ENCODE measurements at regions not wholly inside any gene's neighbourhood (a gene's known extent, or its start where the extent isn't known, plus 50 kb on each side); places are given as distances from the start of the nearest gene placed in this dataset.

DNA sequence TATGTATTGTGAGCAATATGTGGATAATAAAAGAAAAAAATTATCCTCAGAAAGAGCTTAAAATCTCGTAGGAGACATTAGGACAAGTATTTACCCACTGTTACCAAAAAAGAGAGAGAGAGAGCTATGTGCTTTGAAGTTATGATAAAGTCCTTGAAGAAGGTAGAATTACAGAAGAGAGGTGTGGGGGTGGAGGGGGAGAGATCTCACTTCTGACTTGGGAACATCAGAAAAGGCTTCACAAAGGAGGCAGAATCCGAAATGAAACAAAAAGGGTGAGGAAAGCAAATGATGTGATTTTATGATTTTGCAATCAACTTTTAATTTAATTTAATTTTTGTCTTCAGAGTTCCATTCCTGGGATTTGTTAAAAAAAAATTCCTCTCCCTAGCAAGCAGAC, 311.8 kb upstream of the ATP2B1 start:
- Mint-ChIP-seq H3K36me3 (peaks cover 1% of the 10 kb centered on the region), H3K9me3 (peaks cover 2% of the 10 kb centered on the region), H3K27ac (no peak overlapping the region), H3K27me3 (no peaks in the 10 kb centered on the region), H3K4me1 (no peaks in the 10 kb centered on the region), H3K4me3 (no peak overlapping the region)
- ATAC-seq (ENCODE audit: low read depth): no peak
- DNase-seq (ENCODE audit: low spot score in 2 of 2): no peak

DNA sequence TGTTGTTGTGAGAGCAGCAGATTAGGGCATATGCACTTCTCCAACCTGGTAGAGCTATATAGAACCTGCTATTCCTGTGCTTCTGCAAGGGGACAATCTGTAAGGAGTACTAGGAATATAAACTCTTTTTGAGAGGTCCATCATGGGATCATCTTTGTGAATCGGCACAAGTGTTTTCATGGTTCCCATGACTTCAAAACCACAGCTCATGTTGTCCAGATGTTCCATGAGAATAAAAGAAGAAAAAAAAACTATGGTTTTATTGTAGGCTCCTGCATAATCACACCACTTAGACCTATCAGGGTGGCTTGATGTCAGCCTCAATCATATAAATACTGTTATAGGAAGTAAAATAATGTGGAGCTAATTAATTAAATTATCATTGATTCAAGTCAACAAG, 311.4 kb upstream of the ATP2B1 start:
- H3K36me3 Mint-ChIP-seq: peaks cover 1% of the 10 kb centered on the region
- H3K4me1 Mint-ChIP-seq: no peaks in the 10 kb centered on the region
- no peaks in the 10 kb centered on the region for H3K27me3 Mint-ChIP-seq
- H3K9me3 Mint-ChIP-seq: peaks cover 2% of the 10 kb centered on the region
- DNase-seq (ENCODE audit: low spot score in 2 of 2) (no peak), ATAC-seq (ENCODE audit: low read depth) (no peak)
- H3K27ac Mint-ChIP-seq: no peak overlapping the region
- H3K4me3 Mint-ChIP-seq: no peak overlapping the region

DNA sequence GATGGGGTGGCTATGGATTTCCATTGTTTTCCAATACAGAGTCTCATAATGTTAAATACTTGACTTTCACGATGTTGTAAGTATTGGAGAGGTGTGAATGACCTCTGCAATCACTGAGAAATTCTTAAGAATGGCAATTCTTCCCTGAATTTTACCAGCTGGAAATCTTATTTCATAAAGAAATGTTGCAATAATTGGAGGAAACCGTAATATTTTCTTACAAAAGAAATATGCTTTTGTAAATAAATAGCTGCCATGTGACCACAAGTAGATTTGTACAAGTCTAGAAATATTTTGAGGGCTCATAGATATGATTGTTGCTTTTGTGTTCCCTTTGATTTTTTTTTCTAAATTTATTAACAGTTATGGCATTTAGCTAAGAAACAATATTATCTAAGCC, 308.7 kb upstream of the ATP2B1 start:
- ATAC-seq (ENCODE audit: low read depth): no peak
- H3K9me3 Mint-ChIP-seq: peaks cover 2% of the 10 kb centered on the region
- H3K27ac Mint-ChIP-seq: no peak overlapping the region

DNA sequence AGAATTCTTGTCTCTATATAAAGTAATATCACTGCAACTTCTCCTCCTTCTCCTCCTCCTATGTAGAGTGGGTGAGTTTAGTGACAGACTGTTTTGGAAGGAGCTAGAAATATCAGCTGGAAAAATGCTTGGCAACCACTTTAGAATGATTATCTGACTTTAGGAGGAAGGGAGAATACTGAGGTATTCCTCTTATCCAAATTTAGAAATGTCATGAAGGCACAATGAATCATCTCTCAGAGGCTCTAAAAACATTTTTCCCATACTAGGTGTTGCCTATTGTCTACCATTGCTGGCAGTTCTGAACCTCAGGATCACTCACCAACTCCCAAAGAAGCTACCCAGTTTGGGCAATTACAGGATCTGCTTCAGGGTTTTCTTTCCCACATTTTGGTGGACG, 306.6 kb upstream of the ATP2B1 start:
- H3K4me1 Mint-ChIP-seq: peaks cover 17% of the 10 kb centered on the region
- ATAC-seq (ENCODE audit: low read depth): no peak

More for the DNA sequence above, 308.7 kb upstream of the ATP2B1 start:
- Mint-ChIP-seq H3K4me3 (no peak overlapping the region), H3K27me3 (no peaks in the 10 kb centered on the region), H3K4me1 (peaks cover 10% of the 10 kb centered on the region), H3K36me3 (peaks cover 1% of the 10 kb centered on the region)
- DNase-seq (ENCODE audit: low spot score in 2 of 2): no peak

DNA sequence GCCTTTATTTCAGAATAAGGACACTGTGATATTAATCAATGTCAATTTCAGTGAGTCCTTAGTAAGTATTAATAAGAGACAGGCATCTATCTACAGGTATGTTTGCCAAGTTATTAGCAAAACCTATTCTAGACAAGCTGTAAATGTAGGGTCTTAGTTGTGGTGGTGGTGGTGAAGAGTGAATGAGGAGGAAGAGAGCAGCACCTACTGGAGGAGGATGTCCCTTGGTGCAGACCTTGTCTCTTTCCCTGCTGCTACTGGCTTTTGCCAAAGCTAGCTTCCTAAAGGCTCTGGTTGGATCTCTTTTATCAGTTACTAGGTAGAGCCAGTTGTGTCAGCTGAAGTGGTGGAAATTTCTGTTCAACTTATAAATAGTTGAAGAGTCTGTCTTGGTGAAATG, 304.8 kb upstream of the ATP2B1 start:
- ATAC-seq (ENCODE audit: low read depth) (peak; percentile 97), DNase-seq (ENCODE audit: low spot score in 2 of 2) (peak in 1 of 2 donors; percentile 18)
- Mint-ChIP-seq H3K27me3 (no peaks in the 10 kb centered on the region), H3K4me3 (no peak overlapping the region), H3K9me3 (no peaks in the 10 kb centered on the region), H3K36me3 (peaks cover 1% of the 10 kb centered on the region), H3K27ac (peak overlapping the region; percentile 29), H3K4me1 (peaks cover 17% of the 10 kb centered on the region)

More for the DNA sequence above, 306.6 kb upstream of the ATP2B1 start:
- Mint-ChIP-seq H3K36me3 (peaks cover 3% of the 10 kb centered on the region), H3K4me3 (no peak overlapping the region), H3K27me3 (no peaks in the 10 kb centered on the region), H3K27ac (peak overlapping the region; percentile 32), H3K9me3 (peaks cover 2% of the 10 kb centered on the region)
- DNase-seq (ENCODE audit: low spot score in 2 of 2): no peak

DNA sequence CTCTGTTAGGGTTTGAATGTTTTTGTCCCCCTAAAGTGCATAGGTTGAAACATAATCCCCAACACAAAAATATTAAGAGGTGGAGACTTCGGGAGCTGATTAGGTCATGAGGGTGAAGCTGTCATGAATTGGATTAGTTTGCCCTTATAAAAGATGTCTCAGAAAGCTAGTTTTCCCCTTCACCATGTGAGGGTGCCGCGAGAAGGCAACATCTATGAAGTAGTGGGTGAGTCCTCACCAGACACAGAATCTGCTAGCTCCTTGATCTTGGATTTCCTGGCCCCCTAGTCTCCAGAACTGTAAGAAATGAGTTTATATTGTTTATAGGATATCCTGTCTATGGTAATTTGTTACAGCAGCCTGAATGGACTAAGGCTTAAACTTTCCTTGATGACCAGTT, 301.5 kb upstream of the ATP2B1 start:
- ATAC-seq (ENCODE audit: low read depth): no peak
- H3K27me3 Mint-ChIP-seq: no peaks in the 10 kb centered on the region

DNA sequence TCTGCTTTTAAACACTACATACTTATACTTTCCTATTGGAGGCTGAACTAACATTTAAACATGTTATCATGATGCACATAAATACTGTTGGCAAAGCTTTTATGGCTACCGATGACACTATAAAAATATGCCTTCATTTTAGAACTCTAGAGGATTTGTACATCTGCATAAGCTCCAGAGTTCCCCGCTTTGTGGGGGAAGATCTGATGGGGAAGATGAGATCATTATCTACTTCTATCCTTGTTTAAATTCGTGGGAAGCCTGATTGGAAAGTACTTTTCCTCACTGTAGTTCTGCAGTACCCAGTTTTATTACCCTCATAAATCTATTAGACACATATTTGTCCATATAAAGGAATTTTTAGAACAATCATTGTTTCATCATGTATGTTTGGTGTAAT, 299.6 kb upstream of the ATP2B1 start:
- Mint-ChIP-seq H3K9me3 (peaks cover 1% of the 10 kb centered on the region), H3K36me3 (peaks cover 1% of the 10 kb centered on the region), H3K4me3 (no peak overlapping the region), H3K27me3 (no peaks in the 10 kb centered on the region), H3K27ac (peak overlapping the region; percentile 56), H3K4me1 (peaks cover 21% of the 10 kb centered on the region)
- no peak for DNase-seq (ENCODE audit: low spot score in 2 of 2)
- no peak for ATAC-seq (ENCODE audit: low read depth)

More for the DNA sequence above, 301.5 kb upstream of the ATP2B1 start:
- Mint-ChIP-seq H3K36me3 (peaks cover 1% of the 10 kb centered on the region), H3K27ac (peak overlapping the region; percentile 19), H3K4me1 (peaks cover 23% of the 10 kb centered on the region), H3K4me3 (no peak overlapping the region), H3K9me3 (peaks cover 1% of the 10 kb centered on the region)
- no peak for DNase-seq (ENCODE audit: low spot score in 2 of 2)

DNA sequence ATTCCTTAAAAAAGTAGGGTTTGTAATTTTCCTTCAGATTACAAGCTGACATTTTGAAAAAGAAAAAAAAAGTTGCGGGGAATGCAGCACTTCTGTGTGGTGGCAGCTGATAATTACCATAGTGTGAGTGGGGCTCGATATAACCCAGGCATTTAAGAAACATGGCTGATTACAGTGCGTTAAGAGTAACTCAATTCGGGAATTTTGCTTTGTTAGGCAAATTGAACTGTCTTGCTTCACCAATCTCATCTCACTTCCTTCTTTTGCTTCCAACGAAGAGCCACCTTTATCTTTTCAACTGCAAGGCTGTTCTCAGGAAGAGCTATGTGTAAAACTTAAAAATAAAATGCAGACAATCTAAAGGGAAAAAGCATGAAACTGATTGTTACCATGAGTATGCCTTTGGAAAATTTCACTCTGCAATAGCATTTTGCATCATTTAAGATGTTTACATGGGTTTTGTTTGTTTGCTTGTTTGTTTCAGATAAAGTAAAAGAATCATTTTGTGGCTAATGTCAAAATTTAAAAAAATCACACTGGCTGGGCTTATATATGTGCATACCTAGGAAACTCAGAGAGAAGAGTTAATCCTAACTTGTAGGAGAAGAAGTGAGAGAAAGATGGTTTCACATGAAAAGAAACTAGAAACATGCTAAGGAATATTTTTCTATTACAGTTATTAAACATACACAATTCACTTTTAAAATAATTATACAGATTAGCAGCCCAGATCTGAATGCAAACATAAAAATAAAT, 295.9 kb upstream of the ATP2B1 start:
- H3K27ac Mint-ChIP-seq: peak overlapping the region; percentile 18
- peaks cover 16% of the 10 kb centered on the region for H3K4me1 Mint-ChIP-seq
- H3K27me3 Mint-ChIP-seq: no peaks in the 10 kb centered on the region
- no peak overlapping the region for H3K4me3 Mint-ChIP-seq
- H3K36me3 Mint-ChIP-seq: no peaks in the 10 kb centered on the region
- peak; percentile 95 for ATAC-seq (ENCODE audit: low read depth)
- peak in 1 of 2 donors; percentile 9 for DNase-seq (ENCODE audit: low spot score in 2 of 2)
- peaks cover 1% of the 10 kb centered on the region for H3K9me3 Mint-ChIP-seq

DNA sequence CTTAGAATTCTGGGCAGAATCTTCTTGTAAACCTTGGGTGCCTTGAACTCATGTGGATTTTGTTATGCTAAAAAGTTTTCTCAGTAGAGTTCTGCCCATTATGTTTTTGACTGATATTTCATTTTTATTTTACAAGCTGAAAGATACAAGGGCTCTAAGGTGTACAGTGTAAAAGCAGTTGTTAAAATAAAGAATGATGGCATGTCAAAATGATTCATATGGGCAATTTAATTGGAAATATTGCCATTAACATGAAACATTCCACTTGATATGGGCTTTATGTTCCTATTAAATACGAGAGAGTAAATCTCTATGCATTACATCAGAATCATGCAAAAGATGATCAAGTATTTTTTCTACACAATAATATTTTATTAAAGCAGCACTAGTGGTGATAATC, 295.1 kb upstream of the ATP2B1 start:
- no peak overlapping the region for H3K27ac Mint-ChIP-seq
- H3K4me3 Mint-ChIP-seq: no peak overlapping the region
- ATAC-seq (ENCODE audit: low read depth) (no peak), DNase-seq (ENCODE audit: low spot score in 2 of 2) (no peak)
- no peaks in the 10 kb centered on the region for H3K36me3 Mint-ChIP-seq
- H3K4me1 Mint-ChIP-seq: peaks cover 16% of the 10 kb centered on the region
- H3K9me3 Mint-ChIP-seq: peaks cover 1% of the 10 kb centered on the region
- no peaks in the 10 kb centered on the region for H3K27me3 Mint-ChIP-seq

DNA sequence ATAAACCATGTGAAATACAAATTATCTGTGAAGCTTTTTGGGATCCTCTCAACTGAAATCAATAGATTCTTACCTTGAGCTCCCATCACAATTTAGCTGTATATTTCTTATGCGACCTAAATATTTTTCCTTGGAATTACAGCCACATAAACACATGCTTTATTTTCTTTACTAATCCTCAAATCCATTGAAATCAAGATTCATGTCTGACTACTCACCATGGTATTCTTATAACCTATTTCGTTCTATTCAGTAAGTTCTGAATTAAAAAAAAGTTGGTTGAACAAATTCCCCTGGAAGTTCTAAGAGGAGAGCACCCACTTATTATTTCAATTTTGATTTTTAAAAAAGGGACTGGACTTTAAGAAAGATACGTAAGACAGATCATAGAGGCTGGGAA, 292.1 kb upstream of the ATP2B1 start:
- no peak for ATAC-seq (ENCODE audit: low read depth)
- H3K27ac Mint-ChIP-seq: no peak overlapping the region

DNA sequence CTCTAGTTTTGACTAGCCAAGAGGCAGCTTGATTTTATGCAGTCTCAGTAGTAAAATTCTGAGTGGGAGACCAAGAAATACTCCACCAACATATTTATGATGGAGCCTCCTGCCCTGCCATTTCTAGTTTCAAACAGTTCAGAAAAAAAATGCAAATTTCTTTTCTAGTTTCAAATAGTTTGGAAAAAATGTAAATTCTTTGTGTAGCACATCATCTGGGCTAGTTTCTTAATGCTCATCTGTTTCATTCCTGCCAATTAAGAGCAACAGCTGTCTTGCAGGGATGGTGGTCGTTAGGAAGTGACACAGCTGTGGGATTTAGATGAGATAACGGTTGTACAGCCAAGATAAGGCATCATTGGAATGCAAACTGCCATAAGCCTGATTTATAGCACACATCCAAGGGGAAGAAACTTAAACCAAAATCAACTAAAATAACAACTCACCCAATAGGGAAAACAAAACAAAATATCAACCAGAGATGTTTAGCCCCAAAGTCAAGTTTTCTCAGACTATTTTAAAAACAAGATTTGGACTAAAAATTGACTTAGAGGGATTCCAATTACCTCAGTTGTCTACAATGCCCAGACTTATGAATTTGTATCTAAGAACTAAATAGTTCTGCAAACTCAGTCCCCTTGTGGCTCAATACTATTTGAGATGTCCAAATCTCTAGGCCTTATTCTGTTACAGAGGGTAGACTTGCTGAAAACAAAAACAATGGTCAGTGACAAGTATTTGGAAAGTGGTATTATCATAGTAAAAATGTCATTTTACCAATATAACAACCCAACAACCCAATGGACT, 291.3 kb upstream of the ATP2B1 start:
- no peaks in the 10 kb centered on the region for H3K9me3 Mint-ChIP-seq
- ATAC-seq (ENCODE audit: low read depth): no peak
- H3K27ac Mint-ChIP-seq: no peak overlapping the region
- DNase-seq (ENCODE audit: low spot score in 2 of 2): no peak
- no peak overlapping the region for H3K4me3 Mint-ChIP-seq
- H3K36me3 Mint-ChIP-seq: no peaks in the 10 kb centered on the region
- H3K4me1 Mint-ChIP-seq: peaks cover 12% of the 10 kb centered on the region
- no peaks in the 10 kb centered on the region for H3K27me3 Mint-ChIP-seq

More for the DNA sequence above, 292.1 kb upstream of the ATP2B1 start:
- no peaks in the 10 kb centered on the region for H3K9me3 Mint-ChIP-seq
- no peak overlapping the region for H3K4me3 Mint-ChIP-seq
- H3K4me1 Mint-ChIP-seq: peaks cover 15% of the 10 kb centered on the region
- H3K36me3 Mint-ChIP-seq: no peaks in the 10 kb centered on the region
- no peak for DNase-seq (ENCODE audit: low spot score in 2 of 2)
- no peaks in the 10 kb centered on the region for H3K27me3 Mint-ChIP-seq

DNA sequence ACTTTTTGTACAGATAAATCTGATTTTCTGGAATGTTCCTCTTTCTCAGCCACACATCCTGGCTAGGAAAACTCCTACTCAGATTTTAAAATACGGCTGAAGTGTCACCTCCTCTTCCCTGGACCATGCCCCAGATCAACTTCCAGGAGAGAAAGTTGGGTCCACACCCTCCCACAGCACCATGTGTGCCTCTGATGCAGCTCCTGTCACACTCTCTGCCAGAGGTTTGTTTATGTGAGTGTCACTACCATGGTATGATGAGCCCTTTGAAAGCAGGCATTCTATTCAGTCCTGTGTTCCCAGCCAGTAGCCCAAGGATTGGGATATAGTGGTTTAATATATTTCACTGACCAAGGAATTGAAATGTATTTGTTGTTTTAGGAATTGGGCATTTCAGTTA, 287.2 kb upstream of the ATP2B1 start:
- Mint-ChIP-seq H3K4me3 (no peak overlapping the region), H3K27ac (no peak overlapping the region), H3K36me3 (no peaks in the 10 kb centered on the region), H3K9me3 (peaks cover 1% of the 10 kb centered on the region), H3K4me1 (peaks cover 22% of the 10 kb centered on the region), H3K27me3 (no peaks in the 10 kb centered on the region)
- DNase-seq (ENCODE audit: low spot score in 2 of 2) (no peak), ATAC-seq (ENCODE audit: low read depth) (no peak)

DNA sequence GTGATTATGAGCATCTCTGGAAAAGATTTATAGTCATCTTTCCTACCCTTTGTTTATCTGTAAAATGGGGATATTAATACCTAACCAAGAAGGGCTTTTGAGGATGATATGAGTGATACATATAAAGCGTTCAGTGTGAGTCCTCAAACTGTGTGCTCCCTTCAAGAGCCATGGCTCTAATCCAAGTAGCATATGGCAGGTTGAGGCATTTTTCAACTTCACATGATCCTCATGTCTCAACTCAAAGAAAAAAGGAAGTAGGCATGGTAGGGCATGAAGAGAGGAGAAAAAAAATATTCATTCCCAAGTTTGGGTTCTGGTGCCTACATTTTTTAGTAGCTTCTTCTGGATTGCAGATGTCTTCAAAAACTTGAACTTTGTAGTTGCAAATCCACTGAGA, 286.3 kb upstream of the ATP2B1 start:
- ATAC-seq (ENCODE audit: low read depth) (no peak), DNase-seq (ENCODE audit: low spot score in 2 of 2) (no peak)
- H3K4me3 Mint-ChIP-seq: no peak overlapping the region
- no peaks in the 10 kb centered on the region for H3K27me3 Mint-ChIP-seq
- H3K4me1 Mint-ChIP-seq: peaks cover 22% of the 10 kb centered on the region
- no peaks in the 10 kb centered on the region for H3K36me3 Mint-ChIP-seq
- H3K27ac Mint-ChIP-seq: no peak overlapping the region
- peaks cover 1% of the 10 kb centered on the region for H3K9me3 Mint-ChIP-seq

DNA sequence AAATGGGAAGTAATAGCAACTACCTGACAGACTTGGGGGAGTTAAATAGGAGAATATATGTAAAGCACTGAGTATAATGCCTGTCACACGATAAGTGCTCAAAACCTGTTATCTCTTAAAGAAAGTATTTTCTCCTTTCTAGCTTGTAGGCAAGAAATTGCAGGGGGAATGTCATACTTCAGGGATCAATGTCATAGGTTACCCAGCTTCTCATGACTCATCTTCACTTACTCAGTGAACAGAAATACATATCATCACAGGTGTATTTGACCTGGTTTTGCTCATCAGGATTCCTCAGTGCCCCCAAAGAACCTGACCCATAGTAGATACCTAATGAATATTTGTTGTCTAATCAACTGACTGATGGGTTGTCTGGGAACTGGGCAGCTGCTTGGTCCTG, 285.0 kb upstream of the ATP2B1 start:
- no peaks in the 10 kb centered on the region for H3K36me3 Mint-ChIP-seq
- peaks cover 22% of the 10 kb centered on the region for H3K4me1 Mint-ChIP-seq
- no peak overlapping the region for H3K27ac Mint-ChIP-seq
- H3K4me3 Mint-ChIP-seq: no peak overlapping the region
- no peak for ATAC-seq (ENCODE audit: low read depth)
- no peak for DNase-seq (ENCODE audit: low spot score in 2 of 2)
- H3K9me3 Mint-ChIP-seq: peaks cover 1% of the 10 kb centered on the region
- no peaks in the 10 kb centered on the region for H3K27me3 Mint-ChIP-seq
